HEK293 (cell line): ENCODE measurements at regions not wholly inside any gene's neighbourhood (a gene's known extent, or its start where the extent isn't known, plus 50 kb on each side); places are given as distances from the start of the nearest gene placed in this dataset.

Experiments
- CTCF ChIA-PET: fragments of 350-600 bp; formaldehyde crosslinking; extraction: SDS; loops from one replicate; lab custom pipeline; 2021; ENCODE audit warnings: antibody characterized with exemption; lab: Yijun Ruan, JAX
- POLR2A ChIA-PET: fragments of 300-600 bp; formaldehyde crosslinking; extraction: SDS; loops from one replicate; lab custom pipeline; 2020; ENCODE audit warnings: antibody characterized with exemption, inconsistent platforms; lab: Yijun Ruan, JAX
- H3K27ac ChIP-seq: fragments of 200-500 bp; sonication (Bioruptor generic); 2 replicates; pipeline ENCODE4 v1.5.1; 2014; ENCODE audit warnings: low read depth, low read length, control low read depth, inconsistent platforms; ENCODE audit errors: extremely low read depth
- H3K36me3 ChIP-seq, 2 experiments: fragments of 200-500 bp in 1 of 2; sonication (Bioruptor generic) in 1 of 2; 1 replicate in 1 of 2; 2 replicates in 1 of 2; pipeline ENCODE4 v1.5.1; 2014 to 2017; ENCODE audit warnings: inconsistent platforms in 2 of 2, low read length in 2 of 2; ENCODE audit not compliant: control insufficient read depth in 2 of 2, insufficient read depth in 1 of 2
- H3K4me1 ChIP-seq: fragments of 200-500 bp; sonication (Bioruptor generic); 2 replicates; pipeline ENCODE4 v1.5.1; 2014; ENCODE audit warnings: mild to moderate bottlenecking, low read length, inconsistent platforms; ENCODE audit not compliant: control insufficient read depth, insufficient read depth
- H3K4me3 ChIP-seq: 2 replicates; pipeline ENCODE4 v1.5.1; 2011; ENCODE audit warnings: low read depth, mild to moderate bottlenecking, control low read depth, low read length, moderate library complexity
- H3K9me3 ChIP-seq: fragments of 200-500 bp; sonication (Bioruptor generic); 2 replicates; pipeline ENCODE4 v1.5.1; 2014; ENCODE audit warnings: low read depth, low read length, inconsistent platforms; ENCODE audit not compliant: control insufficient read depth, insufficient read depth
- EGR2 ChIP-seq: fragments of 450-650 bp; formaldehyde crosslinking; IDR thresholded peaks from 2 replicates; pipeline ENCODE4 v1.5.1; 2016; ENCODE audit warnings: low read depth, missing biosample characterization, missing genetic modification characterization
- GLI4 ChIP-seq: fragments of 450-650 bp; formaldehyde crosslinking; IDR thresholded peaks from 2 replicates; pipeline ENCODE4 v1.5.1; 2016; ENCODE audit warnings: missing biosample characterization, missing genetic modification characterization
- HOXA7 ChIP-seq: sonication (generic); formaldehyde crosslinking; IDR thresholded peaks from 2 replicates; pipeline ENCODE4 v1.8.1; 2022; ENCODE audit warnings: missing genetic modification reagents, borderline replicate concordance
- INSM2 ChIP-seq: fragments of 450-650 bp; formaldehyde crosslinking; IDR thresholded peaks from 2 replicates; pipeline ENCODE4 v1.5.1; 2016; ENCODE audit warnings: missing biosample characterization, missing genetic modification characterization
- KLF16 ChIP-seq: fragments of 450-650 bp; formaldehyde crosslinking; IDR thresholded peaks from 2 replicates; pipeline ENCODE4 v1.5.1; 2017; ENCODE audit warnings: missing biosample characterization, missing genetic modification characterization
- MEIS1 ChIP-seq: sonication (generic); formaldehyde crosslinking; IDR thresholded peaks from 2 replicates; pipeline ENCODE4 v1.8.1; 2022; ENCODE audit warnings: missing genetic modification reagents, mild to moderate bottlenecking, borderline replicate concordance
- YY1 ChIP-seq: fragments of 450-650 bp; formaldehyde crosslinking; IDR thresholded peaks from 2 replicates; pipeline ENCODE4 v1.5.1; 2018; ENCODE audit warnings: missing biosample characterization, missing genetic modification characterization
- ZBTB1 ChIP-seq: fragments of 450-650 bp; formaldehyde crosslinking; IDR thresholded peaks from 2 replicates; pipeline ENCODE4 v1.5.1; 2016; ENCODE audit warnings: missing biosample characterization, missing genetic modification characterization
- ZNF112 ChIP-seq: fragments of 450-650 bp; formaldehyde crosslinking; IDR thresholded peaks from 2 replicates; pipeline ENCODE4 v1.5.0; 2017; ENCODE audit warnings: missing biosample characterization, missing genetic modification characterization
- ZNF169 ChIP-seq: fragments of 450-650 bp; formaldehyde crosslinking; IDR thresholded peaks from 2 replicates; pipeline ENCODE4 v1.5.1; 2016; ENCODE audit warnings: missing biosample characterization, missing genetic modification characterization
- ZNF175 ChIP-seq: fragments of 450-650 bp; formaldehyde crosslinking; IDR thresholded peaks from 2 replicates; pipeline ENCODE4 v1.5.1; 2016; ENCODE audit warnings: missing biosample characterization, missing genetic modification characterization
- ZNF19 ChIP-seq: fragments of 450-650 bp; formaldehyde crosslinking; IDR thresholded peaks from 2 replicates; pipeline ENCODE4; 2016; ENCODE audit warnings: missing biosample characterization, missing genetic modification characterization, low read depth
- ZNF211 ChIP-seq: fragments of 450-650 bp; formaldehyde crosslinking; IDR thresholded peaks from 2 replicates; pipeline ENCODE4 v1.5.1; 2016; ENCODE audit warnings: low read depth, missing biosample characterization, missing genetic modification characterization
- ZNF292 ChIP-seq: fragments of 450-650 bp; formaldehyde crosslinking; IDR thresholded peaks from 2 replicates; pipeline ENCODE4 v1.5.1; 2016; ENCODE audit warnings: low read depth, missing biosample characterization, missing genetic modification characterization, borderline replicate concordance
- ZNF341 ChIP-seq: fragments of 450-650 bp; formaldehyde crosslinking; IDR thresholded peaks from 2 replicates; pipeline ENCODE4; 2016; ENCODE audit warnings: low read depth, missing biosample characterization, missing genetic modification characterization
- ZNF423 ChIP-seq: fragments of 450-650 bp; formaldehyde crosslinking; IDR thresholded peaks from 2 replicates; pipeline ENCODE4 v1.5.1; 2016; ENCODE audit warnings: missing biosample characterization, missing genetic modification characterization
- ZNF449 ChIP-seq: fragments of 450-650 bp; formaldehyde crosslinking; IDR thresholded peaks from 2 replicates; pipeline ENCODE4 v1.5.1; 2017; ENCODE audit warnings: missing biosample characterization, mild to moderate bottlenecking, missing genetic modification characterization, moderate library complexity
- ZNF501 ChIP-seq: fragments of 450-650 bp; formaldehyde crosslinking; IDR thresholded peaks from 2 replicates; pipeline ENCODE4 v1.5.1; 2016; ENCODE audit warnings: missing biosample characterization, missing genetic modification characterization
- ZNF654 ChIP-seq: fragments of 450-650 bp; formaldehyde crosslinking; IDR thresholded peaks from 2 replicates; pipeline ENCODE4 v1.5.1; 2016; ENCODE audit warnings: low read depth, missing biosample characterization, missing genetic modification characterization
- ZNF658 ChIP-seq: fragments of 450-650 bp; formaldehyde crosslinking; IDR thresholded peaks from 2 replicates; pipeline ENCODE4; 2016; ENCODE audit warnings: missing biosample characterization, missing genetic modification characterization
- ZNF660 ChIP-seq: fragments of 450-650 bp; IDR thresholded peaks from 2 replicates; pipeline ENCODE4 v1.5.1; 2018; ENCODE audit warnings: missing biosample characterization, mild to moderate bottlenecking, missing genetic modification characterization
- ZNF677 ChIP-seq: fragments of 450-650 bp; IDR thresholded peaks from 2 replicates; pipeline ENCODE4 v1.5.0; 2018; ENCODE audit warnings: missing biosample characterization, mild to moderate bottlenecking, missing genetic modification characterization, moderate library complexity
- ZNF777 ChIP-seq: fragments of 450-650 bp; formaldehyde crosslinking; IDR thresholded peaks from 2 replicates; pipeline ENCODE4 v1.5.1; 2017; ENCODE audit warnings: missing biosample characterization, missing genetic modification characterization, borderline replicate concordance
- ZNF837 ChIP-seq: fragments of 450-650 bp; formaldehyde crosslinking; IDR thresholded peaks from 2 replicates; pipeline ENCODE4 v1.5.1; 2016; ENCODE audit warnings: missing biosample characterization, missing genetic modification characterization
- ZNF843 ChIP-seq: fragments of 450-650 bp; formaldehyde crosslinking; IDR thresholded peaks from 2 replicates; pipeline ENCODE4 v1.5.1; 2016; ENCODE audit warnings: missing biosample characterization, missing genetic modification characterization
- TF ChIP-seq, protein P1 (sequence below): fragments of 450-650 bp; formaldehyde crosslinking; IDR thresholded peaks from 2 replicates; pipeline ENCODE4 v1.5.1; 2016; ENCODE audit warnings: missing biosample characterization, missing genetic modification characterization
- TF ChIP-seq, protein P2 (sequence below): fragments of 450-650 bp; formaldehyde crosslinking; IDR thresholded peaks from 2 replicates; pipeline ENCODE4 v1.5.1; 2016; ENCODE audit warnings: missing biosample characterization, missing genetic modification characterization

GRCh38 chr16:65663774-65664173, 541.9 kb upstream of the CDH11 start:
- no peak for TF ChIP-seq ZNF175
- no peak for TF ChIP-seq GLI4 (tag by site-specific recombination)
- TF ChIP-seq YY1 (tag by site-specific recombination): no peak
- no peak for TF ChIP-seq ZNF677 (tag by site-specific recombination)
- no peak for TF ChIP-seq ZNF112 (tag by site-specific recombination)
- TF ChIP-seq KLF16 (tag by site-specific recombination): no peak
- TF ChIP-seq MEIS1 (CRISPR knock-in tag): no peak
- no peak for TF ChIP-seq ZNF449 (tag by site-specific recombination)
- no peak for TF ChIP-seq ZNF341 (tag by site-specific recombination)
- TF ChIP-seq ZBTB1 (tag by site-specific recombination): no peak
- TF ChIP-seq HOXA7 (CRISPR knock-in tag): no peak
- no peak for TF ChIP-seq ZNF292 (tag by site-specific recombination)
- TF ChIP-seq, protein P1, sequence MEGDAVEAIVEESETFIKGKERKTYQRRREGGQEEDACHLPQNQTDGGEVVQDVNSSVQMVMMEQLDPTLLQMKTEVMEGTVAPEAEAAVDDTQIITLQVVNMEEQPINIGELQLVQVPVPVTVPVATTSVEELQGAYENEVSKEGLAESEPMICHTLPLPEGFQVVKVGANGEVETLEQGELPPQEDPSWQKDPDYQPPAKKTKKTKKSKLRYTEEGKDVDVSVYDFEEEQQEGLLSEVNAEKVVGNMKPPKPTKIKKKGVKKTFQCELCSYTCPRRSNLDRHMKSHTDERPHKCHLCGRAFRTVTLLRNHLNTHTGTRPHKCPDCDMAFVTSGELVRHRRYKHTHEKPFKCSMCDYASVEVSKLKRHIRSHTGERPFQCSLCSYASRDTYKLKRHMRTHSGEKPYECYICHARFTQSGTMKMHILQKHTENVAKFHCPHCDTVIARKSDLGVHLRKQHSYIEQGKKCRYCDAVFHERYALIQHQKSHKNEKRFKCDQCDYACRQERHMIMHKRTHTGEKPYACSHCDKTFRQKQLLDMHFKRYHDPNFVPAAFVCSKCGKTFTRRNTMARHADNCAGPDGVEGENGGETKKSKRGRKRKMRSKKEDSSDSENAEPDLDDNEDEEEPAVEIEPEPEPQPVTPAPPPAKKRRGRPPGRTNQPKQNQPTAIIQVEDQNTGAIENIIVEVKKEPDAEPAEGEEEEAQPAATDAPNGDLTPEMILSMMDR (tag by site-specific recombination): no peak
- TF ChIP-seq, all 188 proteins: peak for 0
- H3K36me3 ChIP-seq: no peaks in the 10 kb centered on the region
- CTCF ChIA-PET: no interaction called here
- no peak overlapping the region for H3K4me3 ChIP-seq
- POLR2A ChIA-PET: interaction anchor here (0.7 kb wide), 1 partner anchor 540 kb away, joined by 3 read pairs; no protein-coding TSS in a partner anchor
- no peaks in the 10 kb centered on the region for H3K9me3 ChIP-seq
- no peaks in the 10 kb centered on the region for H3K4me1 ChIP-seq
- no peak overlapping the region for H3K27ac ChIP-seq

GRCh38 chr16:65662256-65662655, 540.4 kb upstream of the CDH11 start:
- ChIA-PET POLR2A (no interaction called here), CTCF (interaction anchor here (0.7 kb wide), 1 partner anchor 937 kb away, joined by 3 read pairs; no protein-coding TSS in a partner anchor)
- TF ChIP-seq INSM2 (no peak), ZNF837 (tag by site-specific recombination) (no peak), ZNF658 (tag by site-specific recombination) (no peak), ZNF169 (tag by site-specific recombination) (no peak), ZNF843 (tag by site-specific recombination) (no peak), ZNF423 (tag by site-specific recombination) (no peak), ZNF211 (tag by site-specific recombination) (no peak), ZNF19 (no peak), ZNF654 (tag by site-specific recombination) (no peak), EGR2 (tag by site-specific recombination) (no peak), ZNF660 (no peak), ZNF175 (no peak), ZNF777 (tag by site-specific recombination) (no peak), ZNF501 (tag by site-specific recombination) (no peak)
- TF ChIP-seq, protein P2, sequence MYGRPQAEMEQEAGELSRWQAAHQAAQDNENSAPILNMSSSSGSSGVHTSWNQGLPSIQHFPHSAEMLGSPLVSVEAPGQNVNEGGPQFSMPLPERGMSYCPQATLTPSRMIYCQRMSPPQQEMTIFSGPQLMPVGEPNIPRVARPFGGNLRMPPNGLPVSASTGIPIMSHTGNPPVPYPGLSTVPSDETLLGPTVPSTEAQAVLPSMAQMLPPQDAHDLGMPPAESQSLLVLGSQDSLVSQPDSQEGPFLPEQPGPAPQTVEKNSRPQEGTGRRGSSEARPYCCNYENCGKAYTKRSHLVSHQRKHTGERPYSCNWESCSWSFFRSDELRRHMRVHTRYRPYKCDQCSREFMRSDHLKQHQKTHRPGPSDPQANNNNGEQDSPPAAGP (tag by site-specific recombination): no peak
- Histone ChIP-seq H3K4me3 (no peak overlapping the region), H3K4me1 (no peaks in the 10 kb centered on the region), H3K27ac (no peak overlapping the region), H3K36me3 (no peaks in the 10 kb centered on the region), H3K9me3 (no peaks in the 10 kb centered on the region)
